Renal pelvis (tissue), 1 donor: ENCODE measurements at regions not wholly inside any gene's neighbourhood (a gene's known extent, or its start where the extent isn't known, plus 50 kb on each side); places are given as distances from the start of the nearest gene placed in this dataset.
A peak's percentile ranks its signal among the peaks of the same experiment; 100 is the strongest.

Source experiments
- DNase-seq: peaks from one replicate; pipeline ENCODE4 v3.0.0-alpha.2; 2013

DNA sequence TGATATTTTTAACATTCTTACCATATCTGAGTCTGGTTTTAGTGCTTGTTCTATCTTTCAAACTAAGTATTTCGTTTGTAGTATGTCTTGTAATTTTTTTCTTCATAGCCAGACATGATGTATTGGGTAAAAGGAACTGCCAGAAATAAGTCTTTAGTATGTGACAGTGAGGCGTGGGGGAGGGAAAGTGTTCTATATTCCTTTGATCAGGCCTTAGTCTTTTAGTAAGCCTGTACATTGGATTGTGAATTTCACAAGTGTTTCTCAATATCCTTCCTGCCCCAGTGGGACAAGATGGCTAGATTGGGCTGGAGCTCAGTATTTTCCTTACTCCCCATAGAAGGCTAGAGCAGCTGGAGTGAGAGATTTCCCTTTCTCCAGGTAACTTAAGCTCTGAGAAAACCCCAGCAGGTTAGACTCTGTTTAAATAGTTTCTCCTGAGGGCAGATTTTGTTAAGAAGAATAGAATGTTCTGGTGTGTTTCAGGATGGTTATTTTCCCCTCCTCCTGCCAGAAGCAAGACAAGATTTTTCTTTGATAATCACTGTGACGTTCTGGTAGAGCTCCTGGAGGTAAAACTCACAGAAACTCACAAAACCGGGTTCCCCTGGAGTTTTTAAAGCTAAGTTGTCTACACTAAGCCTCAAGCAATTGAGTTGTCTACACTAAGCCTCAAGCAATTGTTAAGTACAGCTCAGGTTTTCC, 140.7 kb upstream of the ARPP21 start:
- DNase-seq: no peak

DNA sequence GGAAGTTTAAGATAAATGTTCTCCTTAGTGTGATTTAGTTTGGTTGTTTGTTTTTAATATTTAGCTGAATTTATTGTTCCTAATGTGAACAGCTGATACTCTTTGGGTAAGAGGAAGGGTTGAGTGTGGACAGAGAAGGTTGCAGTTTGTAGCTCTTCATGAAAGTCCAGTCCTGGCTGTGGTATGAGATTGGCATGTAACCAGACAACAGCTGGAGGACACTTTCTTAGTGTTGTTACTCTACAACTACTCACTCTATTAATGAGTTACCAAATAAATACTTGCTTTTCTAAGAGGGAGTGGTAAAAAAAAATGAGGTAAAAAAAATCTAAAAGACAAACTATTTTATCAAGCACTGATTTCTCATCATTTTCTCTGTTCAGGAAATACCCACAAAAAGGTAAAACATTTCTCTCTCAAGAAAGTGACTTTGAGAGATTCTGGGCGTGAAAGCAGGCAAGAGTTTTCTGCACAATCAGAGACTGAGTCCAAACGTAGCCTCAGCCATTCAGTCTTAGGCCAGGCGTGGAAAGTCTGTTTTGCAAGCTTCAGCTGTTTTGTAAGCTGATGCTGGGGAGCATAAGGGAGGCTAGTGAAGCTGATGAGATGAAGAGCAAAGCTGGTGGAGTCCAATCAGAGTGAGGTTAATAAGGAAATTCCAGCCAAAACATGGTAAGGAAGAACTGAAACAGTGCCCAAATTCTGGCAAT, 138.5 kb upstream of the ARPP21 start:
- DNase-seq: no peak

DNA sequence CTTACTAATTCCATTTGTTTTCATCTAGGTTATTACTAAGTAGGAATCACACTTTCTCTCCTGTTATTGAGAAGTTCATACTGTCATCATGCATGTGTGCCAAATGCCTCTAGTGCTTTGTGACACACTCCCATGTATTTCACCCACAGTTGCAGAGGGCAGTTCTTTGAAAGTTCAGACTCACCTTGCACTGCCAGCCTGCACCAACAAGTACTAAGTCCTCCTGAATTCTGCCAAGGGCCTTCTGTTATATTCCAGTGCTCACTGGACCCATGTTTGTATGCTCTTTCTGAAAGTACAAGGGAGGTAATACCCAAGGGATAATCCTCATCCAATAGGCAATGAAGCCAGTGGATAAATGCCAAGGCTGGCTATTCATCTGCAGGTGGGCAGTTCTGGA, 136.6 kb upstream of the ARPP21 start:
- DNase-seq: no peak

DNA sequence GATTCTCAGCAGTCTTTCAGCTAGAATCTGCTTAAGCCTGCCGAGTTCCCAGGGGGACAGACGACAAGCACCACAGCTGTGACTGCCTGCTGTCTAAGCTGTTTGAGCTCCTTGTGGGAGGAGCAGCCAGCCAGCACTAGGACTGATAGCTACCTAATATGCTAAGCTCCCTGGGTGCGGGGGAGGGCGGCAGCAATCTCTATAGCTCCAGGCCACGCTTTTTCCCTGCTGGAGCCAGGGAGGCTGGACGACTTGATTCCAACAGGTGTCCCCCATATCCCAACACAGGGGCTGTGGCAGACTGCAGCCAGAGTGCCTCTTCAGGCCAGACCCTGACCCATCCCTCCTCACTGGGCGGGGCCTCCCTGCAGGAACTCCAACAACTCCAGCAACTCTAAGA, 134.1 kb upstream of the ARPP21 start:
- DNase-seq: peak; percentile 75

DNA sequence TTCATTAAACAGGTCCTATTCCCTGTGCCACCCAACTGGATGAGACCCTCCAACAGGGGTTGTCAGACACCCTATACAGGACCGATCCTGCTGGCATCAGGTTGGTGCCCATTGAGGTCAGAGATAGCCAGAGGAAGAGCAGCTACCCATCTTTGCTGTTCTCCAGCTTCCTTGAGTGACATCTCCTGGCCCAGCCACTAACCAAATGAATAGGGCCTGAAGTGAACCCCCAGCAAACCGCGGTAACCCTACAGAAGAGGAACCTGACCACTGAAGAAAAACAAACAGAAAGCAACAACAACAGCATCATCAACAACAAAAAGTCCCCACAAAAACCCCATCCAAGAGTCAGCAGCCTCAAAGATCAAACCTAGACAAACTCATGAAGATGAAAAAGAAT, 133.6 kb upstream of the ARPP21 start:
- DNase-seq: no peak

DNA sequence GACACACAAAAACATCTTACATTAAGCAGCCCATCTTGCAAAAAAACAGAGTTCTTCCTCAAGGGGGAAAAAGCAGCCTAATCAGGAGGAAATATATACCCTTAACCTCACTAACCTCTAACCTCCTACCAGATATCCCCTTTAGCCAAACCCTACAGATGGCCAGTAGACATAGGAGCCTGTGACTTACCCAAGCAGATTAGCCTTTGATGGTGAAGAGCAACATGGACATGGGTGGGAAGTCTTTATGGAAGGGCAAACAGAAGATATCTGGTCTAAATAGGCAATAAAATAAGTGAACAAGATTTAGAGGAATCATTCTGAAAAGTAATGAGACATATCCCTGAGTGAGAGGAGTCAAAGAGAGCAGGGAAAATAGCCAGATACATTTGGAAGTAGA, 119.4 kb upstream of the ARPP21 start:
- peak; percentile 42 for DNase-seq

DNA sequence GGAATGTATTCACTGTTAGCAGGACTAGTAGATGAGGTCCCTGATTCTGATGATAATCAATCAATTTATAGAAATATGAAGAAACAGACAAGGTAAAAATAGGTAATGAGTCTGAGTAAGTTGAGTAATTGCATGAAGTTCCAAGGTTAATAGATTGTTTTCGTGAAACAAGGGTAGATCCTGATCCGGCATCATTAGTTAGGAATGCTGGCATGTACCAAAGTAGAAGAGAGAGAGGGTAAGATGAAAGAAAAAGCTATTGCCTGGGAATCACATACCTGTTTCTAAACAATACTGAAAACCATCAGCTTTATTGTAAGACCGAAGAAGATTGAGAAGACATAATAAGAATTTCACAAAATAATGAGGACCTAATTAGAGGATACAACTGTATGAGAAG, 118.1 kb upstream of the ARPP21 start:
- DNase-seq: no peak

DNA sequence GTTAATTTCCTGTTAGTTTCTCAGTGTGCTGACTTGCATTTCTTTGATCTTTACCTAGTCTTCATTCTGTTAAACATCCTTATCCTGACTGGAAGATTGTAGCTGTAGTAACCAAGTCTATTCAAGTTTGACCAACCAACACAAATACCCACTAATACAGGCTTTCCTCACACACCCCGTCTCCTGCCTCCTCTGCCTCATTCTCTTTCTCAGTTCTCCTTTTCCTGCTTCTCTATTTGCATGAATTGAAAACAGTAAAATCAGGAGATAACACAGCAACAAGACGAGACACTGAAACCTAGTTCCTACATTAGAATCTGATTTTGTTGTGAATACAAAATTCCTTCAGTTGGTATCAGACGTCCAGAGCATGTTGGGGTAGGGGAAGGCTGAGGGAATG, 116.9 kb upstream of the ARPP21 start:
- no peak for DNase-seq

DNA sequence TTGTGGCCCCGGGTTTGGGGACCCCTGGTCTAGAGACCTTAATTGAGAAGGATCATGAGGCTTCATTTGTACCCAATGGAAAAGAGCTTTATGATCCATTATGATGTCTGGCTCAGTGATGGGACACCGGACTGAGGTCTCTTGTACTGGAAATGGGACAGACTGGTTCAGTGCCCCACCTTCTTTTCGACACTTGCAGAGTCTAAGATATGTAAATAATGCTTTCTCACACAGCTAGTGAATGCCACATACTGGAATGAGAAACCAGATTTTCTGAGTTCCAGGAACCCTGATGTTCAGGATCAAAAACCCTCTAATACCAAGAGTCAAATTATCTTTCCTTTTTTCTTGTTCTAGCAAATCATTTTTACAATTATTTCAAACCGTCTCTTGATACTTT, 116.3 kb upstream of the ARPP21 start:
- DNase-seq: no peak

DNA sequence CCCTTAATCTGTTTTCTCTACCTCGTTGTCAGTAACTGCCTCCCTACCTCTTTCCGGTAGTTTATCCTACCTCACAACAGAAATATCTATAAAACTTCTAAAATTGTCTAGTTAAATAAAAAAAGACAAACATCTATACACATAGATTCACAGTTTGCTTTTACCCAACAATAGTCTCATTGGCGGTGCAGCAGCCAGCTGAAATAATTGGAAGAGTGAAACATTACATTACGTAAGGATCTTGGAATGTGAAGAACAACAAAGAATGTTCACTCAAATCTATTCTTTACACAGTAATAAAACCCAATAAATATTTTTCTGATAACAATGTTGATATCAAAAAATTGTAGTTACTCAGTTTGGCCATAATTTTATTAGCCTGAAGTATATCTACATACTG, 115.5 kb upstream of the ARPP21 start:
- peak; percentile 14 for DNase-seq

DNA sequence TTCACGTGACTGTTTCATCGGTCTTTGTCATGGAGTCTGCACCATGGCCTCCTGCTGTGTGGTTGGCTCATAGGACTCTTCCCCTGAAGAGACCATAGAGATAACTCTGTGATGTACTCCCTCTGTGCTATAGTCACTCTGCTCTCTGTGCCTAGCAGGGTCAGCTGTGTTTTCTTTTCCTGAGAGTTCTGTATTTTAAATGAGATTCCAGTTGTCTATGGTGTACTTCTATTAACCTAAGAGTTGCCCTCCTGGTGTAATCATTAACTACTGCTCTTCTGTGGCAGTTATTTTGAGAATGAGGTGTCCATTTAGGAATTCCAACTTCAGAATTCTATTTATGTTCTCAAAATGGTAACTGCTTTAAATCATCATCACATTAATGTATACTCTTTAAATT, 114.5 kb upstream of the ARPP21 start:
- peak; percentile 11 for DNase-seq

DNA sequence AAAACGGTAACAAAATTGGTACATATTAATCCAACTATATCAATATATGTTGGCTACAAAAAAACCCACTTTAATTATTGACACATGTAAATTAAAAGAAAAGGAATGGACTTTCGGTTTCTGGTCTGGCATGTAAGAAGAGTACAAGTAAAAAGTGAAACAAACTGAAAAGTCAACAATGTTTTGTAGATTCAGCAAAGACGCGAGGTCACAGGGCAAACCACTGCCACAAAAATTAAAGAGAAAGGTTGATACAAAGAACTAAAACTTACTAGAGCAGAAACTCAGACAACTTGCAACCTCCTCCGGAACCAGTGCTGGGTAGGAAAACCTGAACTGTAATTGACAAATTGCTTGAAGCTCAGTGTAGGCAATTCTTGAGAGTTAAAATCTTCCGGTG, 110.6 kb upstream of the ARPP21 start:
- DNase-seq: no peak

DNA sequence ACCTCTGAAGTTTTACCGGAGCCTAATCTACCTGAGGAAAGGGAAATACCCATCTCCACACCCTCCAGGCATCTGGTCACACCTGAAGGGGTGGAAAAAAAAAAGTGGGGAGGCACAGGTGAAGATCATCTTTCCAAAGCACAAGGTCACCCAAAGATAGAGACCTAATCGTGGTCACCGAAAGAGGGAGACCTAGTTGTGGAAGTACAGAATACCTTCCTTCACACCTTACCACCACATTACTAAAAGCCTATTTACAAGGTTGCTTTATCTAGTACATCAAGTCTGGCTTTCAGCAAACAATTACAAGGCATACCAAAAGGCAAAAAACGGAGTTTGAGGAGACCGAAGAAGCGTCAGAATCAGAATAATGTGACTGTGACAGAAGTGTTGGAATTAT, 110.0 kb upstream of the ARPP21 start:
- no peak for DNase-seq

DNA sequence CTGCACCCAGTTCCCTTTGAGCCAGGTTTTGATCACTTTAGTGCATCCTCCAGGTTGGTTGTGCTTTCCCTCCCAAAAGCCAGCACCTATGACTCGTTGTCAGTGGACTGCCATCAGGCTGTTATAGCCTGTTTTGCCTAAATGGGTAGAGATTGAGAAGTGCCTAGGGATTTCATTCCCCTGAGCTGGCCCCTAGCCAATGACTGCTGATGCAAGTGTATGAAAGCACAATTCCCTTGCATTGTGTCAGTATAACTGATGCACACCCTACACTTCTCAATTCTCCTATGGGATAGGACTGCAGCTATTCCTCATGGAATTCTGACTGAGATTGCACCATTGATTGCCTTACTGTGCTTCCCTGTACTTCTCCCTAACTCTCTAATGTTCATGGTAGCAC, 102.1 kb upstream of the ARPP21 start:
- no peak for DNase-seq

DNA sequence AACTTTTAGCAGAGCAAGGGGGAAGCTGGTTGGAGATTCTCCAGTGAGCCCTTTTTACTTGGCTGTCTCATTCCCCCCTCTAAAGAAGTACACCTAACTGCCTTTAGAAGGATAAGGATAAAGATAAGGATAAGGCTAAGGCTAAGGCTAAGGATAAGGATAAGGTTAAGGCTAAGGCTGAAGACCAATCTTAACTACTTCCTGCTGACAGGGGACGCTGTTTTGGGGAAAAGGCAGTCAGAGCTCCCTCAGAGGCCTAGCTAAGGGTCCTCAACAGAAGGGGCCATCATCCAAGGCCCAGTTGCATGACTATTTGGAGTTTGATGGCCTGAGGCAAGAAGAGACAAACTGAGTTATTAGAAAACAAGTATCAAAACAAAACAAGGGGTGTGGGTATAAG, 94.3 kb upstream of the ARPP21 start:
- no peak for DNase-seq

DNA sequence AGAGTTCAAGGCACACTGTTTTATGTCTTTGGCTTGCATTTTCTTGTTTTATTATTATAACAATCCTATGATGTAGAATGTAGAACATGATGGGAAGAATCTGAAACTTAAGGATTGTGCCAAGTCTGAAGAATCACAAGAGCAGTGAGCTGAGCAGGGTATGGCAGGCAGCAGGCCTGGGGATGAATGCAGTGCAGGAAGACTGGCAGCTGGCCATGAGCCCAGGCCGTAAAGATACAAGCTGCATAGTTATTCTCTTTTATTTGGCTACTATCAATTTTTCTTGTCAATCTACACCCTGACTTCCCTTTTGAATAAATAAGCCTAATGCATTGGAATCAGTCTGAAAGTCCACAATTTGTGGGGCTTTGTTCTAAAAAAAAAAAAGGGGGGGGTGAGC, 89.6 kb upstream of the ARPP21 start:
- no peak for DNase-seq

DNA sequence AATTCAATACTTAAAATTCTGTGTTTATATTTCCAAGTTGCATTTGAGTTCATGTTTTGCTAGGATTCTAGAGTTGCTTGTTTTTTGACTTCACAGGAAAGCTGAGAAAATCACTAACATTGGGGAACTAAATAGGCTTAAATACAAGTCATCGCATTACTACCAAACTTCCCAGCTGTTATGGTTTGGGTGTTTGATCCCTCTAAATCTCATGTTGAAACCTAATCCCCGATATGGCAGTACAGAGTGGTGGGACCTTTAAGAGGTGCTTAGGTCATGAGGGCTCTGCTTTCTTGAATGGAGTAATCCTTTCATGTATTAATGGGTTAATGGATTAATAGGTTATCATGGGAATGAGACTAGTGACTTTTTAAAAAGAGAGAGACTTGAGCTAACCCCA, 77.2 kb upstream of the ARPP21 start:
- DNase-seq: no peak

DNA sequence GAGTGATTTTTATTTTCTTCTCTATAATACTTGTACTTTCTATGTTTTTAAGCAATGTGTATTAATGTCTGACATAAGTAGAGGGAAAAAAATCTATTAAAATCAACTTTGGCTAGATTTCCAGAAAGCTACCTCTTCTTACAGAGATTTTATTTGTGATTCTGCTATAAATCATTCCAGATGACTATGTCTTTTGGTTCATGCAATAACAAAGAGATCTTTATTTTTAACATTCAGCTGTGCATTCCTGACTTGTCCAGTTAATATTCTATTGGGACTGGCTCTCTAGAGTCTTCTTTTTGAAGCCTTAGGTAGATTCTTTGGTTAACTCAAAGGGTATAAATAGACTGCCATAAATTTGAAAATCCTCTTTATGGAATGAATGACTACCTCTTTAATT, 74.3 kb upstream of the ARPP21 start:
- no peak for DNase-seq
